ENCODE measurements at regions not wholly inside any gene's neighbourhood (a gene's known extent, or its start where the extent isn't known, plus 50 kb on each side); places are given as distances from the start of the nearest gene placed in this dataset.

GRCh38 chr11:11157185-11157584, 195.9 kb downstream of the CSNK2A3 start:
- TF ChIP-seq CTCF (IDR thresholded peaks at IDR 0.05) = peak; percentile 55
- no peak for TF ChIP-seq EZH2 (IDR thresholded peaks at IDR 0.05)
- TF ChIP-seq EZH2phosphoT487 (IDR thresholded peaks at IDR 0.05) = no peak
